HCEC 1CT (cell line): ENCODE measurements at regions not wholly inside any gene's neighbourhood (a gene's known extent, or its start where the extent isn't known, plus 50 kb on each side); places are given as distances from the start of the nearest gene placed in this dataset.
A peak's percentile ranks its signal among the peaks of the same experiment; 100 is the strongest.
"Not testable (repeated sequence)": the region's sequence is repeated elsewhere in the genome, so short reads cannot be mapped to it uniquely, and the experiment has no call there.

Experiments used
- DNase-seq: peaks from one replicate; pipeline ENCODE4 v3.0.0-alpha.2; 2017

DNA sequence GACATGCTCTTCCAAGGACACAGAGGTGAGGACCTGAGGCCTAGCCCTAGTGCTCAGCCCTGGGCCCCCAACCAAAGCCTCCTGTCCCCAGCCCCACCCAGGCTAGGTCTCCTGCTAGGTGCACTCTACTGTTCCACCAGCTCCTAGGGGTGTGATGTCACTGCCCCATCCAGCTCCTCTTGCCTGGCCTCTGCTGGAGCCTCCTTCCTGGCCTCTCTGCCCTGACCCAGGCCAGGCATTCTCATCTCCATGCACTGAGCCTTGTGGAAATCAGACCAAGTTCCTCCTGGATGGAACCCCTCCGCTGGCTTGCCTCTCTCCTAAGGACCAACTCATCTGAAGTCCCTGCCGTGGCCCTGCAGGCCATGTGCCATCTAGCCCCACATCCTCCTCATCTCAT, 156.8 kb downstream of the INHBB start:
- no peak for DNase-seq

GRCh38 chr2:120503206-120503792, 157.4 kb downstream of the INHBB start:
- no peak for DNase-seq

- DNase-seq = peak; percentile 24
Measured at GRCh38 chr2:120503793-120504571, 158.0 kb downstream of the INHBB start.

DNA sequence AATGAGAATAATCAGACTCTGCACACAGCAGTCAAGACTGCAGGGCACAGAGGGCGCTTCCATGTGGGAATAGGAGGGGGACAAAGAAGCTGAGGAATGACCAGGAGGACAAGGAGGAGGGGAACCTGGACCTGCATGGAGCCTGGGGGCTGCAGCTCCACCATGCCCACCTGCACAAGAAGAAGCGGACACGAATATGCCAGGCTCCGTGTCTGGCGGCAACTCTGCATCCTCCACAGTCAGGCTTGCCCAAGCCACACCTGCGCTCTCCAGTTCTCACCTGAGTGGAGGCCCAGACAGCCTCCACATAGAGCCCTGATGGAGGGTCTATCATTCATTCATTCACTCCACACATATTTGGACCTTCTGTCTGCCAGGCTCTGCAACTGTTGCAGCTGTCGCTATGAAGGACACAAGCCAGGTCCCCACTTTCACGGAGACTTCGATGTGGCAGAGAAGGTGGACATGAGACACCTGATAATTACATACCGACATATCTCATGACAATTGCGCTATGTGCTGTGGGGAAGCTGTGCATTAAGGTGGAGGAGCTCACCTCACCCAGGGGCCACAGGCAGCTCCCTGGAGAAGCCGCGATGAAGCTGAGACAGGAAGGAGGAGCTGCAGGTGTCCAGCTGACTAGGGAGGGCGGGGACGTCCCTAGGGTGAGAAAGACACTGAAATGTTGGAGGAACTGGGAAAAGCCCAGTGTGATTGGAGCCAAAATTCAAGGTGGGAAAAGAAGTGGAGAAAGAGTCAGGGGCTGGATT, 159.2 kb downstream of the INHBB start:
- no peak for DNase-seq

DNA sequence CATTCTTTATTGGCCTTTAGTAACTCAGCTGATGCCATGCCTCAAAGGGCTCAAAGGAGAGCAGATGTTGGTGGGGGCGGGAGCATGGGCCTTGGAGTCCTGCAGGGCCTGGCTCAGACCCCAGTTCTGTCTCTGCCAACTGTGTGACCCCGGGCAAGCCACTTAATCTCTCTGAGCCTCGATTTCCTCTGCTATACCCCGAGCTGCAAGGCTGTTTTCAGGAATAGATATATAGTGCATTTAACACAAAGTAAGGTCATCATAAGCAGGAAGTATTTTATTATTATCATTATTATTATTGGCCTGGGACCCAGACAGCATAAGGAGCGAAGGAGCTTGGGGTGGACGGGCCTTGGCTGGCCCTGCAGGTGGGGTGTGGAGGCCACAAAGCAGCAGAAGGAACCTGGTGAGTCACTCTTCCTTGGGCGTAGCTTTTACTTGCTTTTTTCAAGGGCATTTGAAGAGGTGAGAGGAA, 162.7 kb downstream of the INHBB start:
- DNase-seq = no peak

DNA sequence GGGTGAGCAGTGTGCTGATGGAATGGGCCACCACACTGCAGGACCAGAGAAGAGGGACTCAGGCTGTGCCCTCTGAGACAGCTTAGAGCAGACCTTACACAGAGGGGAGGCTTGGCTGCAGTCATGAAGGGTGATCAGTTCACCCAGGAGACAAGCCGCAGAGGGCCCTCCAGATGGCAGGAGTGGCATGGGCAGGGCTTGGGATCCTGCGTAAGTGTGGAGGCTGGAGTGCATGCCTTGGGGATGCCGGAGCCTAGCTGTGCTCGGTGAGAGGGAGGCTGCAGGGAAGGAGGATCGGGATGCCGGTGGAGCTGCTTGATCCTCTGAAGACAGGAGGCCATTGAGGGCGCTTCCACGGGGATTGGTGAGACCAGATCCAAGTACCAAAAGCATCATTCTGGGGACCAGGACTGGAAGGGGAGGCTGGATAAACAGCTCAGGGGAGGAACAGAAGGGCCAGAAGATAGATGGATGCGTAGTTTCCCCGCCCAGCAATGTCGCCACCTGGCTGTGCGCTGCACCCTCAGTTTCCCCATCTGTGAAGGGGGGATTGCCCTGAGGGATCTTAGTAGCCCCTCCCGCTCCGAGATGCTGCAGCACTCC, 163.4 kb downstream of the INHBB start:
- DNase-seq = no peak

- DNase-seq = no peak
Measured at GRCh38 chr2:120509991-120510735, 164.2 kb downstream of the INHBB start.

DNA sequence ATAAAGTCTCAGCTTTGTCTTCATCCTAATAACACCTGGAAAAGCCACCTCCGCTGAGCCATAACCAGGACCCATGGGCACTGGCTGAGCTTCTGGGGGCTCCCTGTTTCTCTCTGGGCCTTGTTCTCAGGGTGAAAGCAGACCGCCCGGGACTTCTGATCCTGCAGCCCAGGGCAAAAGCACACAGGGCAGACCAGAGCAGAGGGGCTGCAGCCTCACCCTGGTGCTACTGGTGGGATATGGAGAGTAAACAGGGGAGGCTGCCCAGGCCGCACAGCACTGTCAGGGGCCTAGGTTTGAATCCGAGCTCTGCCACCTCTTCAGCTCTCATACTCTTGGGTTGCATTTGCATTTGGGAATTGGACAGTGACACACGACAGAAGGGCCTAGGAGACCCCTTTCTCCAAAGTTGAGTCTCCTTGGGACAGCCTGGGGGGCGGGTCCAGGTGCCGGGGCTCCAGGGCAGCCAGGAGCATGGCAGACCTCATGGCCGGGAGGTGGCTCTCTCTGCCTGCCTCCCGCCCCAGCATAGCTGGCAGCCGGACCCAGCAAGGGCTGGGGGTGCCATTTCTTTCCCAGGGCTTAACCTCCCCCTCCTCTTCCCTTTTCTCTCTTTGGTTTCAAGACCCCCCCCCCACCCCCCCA, 164.9 kb downstream of the INHBB start:
- DNase-seq = no peak

DNA sequence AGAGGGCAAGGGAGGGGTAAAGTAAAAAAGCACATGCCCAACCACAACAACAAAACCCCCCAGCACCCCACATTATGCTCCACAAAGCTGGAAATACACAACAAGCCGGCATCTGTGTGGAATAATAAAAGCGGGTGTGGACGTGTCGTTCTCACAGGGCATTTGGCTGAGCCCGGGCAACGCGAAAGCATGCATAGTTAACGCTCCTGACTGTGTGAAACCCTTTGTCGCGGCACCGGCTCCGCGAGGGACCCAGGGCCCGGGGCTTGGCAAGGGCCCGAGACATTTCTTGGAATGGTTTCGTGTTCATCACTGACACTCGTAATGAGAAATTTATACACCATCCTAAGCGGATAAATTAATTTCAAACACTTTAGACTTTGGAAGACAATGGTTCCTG, 165.6 kb downstream of the INHBB start:
- DNase-seq = no peak

GRCh38 chr2:120511947-120512710, 166.2 kb downstream of the INHBB start:
- DNase-seq = no peak

DNA sequence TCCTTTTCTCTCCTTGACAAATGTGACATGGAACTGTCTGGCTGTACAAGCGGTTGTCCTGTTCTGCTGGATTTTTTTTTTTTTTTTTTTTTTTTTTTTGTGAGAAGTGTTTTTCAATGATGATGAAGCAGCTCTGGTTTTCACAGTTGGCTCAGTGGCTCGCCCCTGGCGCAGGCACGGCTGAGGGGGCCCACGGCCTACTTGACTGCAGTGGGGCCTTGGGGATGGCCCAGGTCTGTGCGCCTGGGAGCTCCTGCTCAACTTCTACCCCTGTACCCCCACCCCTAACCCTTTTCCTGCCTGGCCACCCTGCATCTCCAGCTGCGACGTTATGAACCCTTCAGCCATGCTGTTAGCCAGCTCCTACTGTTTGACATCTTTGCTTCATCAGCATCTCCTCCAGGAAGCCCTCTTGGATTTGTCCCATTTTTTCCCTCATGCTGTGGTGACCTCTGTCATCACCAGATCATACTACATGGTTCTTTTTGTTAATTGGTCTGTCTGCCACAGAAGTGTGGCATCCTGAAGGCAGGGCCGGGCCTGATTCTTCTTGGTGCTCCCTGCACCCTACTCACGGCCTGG, 167.9 kb downstream of the INHBB start:
- no peak for DNase-seq

GRCh38 chr2:120514521-120514920, 168.6 kb downstream of the INHBB start:
- no peak for DNase-seq

DNA sequence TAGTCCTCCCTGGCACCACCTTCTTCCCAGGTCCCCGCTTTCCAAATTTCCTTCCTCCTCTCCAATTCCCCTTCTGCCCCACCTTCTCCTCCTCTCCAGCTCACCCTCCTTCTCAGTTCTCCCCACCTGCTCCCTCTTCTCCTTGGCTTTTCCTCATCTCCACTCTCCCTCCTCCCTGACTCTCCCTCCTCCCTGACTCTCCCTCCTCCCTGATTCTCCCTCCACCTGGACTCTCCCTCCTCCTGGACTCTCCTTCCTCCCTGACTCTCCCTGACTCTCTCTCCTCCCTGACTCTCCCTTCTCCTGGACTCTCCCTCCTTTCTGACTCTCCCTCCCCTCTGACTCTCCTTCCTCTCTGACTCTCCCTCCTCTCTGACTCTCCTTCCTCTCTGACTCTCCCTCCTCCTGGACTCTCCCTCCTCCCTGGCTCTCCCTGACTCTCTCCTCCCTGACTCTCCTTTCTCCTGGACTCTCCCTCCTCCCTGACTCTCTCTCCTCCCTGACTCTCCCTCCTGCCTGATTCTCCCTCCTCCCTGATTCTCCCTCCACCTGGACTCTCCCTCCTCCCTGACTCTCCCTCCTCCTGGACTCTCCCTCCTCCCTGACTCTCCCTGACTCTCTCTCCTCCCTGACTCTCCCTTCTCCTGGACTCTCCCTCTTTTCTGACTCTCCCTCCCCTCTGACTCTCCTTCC, 169.3 kb downstream of the INHBB start:
- not testable (repeated sequence) for DNase-seq

DNA sequence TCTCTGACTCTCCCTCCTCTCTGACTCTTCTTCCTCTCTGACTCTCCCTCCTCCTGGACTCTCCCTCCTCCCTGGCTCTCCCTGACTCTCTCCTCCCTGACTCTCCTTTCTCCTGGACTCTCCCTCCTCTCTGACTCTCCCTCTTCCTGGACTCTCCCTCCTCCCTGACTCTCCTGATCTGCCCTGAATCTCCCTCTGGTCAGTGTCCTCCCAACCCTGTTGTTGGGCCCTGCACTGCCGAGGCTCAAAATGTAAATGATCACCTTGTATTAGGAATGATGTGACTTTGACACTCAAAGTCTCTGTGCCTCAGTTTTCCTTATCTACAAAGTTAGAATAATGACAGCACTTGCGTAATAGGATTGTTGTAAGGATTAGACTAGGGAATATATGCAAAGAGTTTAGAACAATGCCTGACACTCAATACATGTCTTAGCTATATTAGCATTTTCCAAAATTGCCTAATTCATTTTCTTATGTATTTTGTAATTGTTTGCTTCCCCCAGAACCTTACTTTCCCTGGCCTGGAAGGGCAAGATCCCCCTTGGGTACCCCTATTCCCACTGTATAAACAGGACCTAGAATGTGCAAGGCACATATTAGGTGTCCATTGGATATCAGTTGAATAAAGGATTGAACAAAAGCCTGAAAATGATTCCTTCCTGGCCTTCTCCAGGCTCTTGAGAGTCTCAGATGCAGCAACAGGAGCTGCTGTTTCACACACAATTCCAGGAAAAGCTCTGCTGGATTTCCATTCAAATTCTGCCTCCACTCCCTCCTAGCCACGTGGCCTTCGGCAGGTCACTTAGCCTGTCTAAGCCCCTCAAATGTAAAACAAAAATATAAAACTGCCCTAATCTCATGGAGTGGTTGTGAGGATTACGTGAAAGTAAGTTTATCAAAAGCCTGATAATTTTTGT, 170.1 kb downstream of the INHBB start:
- no peak for DNase-seq

DNA sequence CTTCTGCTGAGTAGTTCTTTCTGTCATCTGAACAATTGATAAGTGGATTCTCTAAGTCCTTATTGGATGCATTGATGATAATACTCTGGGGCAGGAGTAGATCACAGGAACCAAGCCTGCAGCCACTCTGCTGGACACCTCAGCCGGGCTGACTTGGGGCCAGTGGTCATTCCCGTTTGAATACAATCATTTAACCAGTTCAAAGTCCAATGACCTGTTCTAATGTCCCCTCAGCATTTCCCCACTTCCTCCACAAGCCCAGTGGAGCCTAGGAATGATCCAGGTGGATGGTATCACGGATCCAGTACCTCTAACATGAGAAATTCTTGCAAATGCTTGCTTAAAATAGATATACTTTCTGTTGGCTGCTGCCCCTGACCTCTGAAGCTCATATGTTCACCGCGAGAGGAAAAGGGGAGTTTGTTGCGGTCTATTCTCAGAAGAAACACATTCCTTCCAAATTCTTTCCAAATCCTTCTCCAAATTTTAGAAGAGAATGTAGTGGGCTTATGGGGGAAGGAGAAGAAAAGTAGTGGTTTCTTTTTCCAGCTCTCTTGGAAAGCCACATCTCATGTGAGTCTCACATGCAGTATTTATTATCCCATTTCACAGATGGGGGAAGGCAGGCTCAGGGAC, 170.9 kb downstream of the INHBB start:
- DNase-seq = peak; percentile 13

DNA sequence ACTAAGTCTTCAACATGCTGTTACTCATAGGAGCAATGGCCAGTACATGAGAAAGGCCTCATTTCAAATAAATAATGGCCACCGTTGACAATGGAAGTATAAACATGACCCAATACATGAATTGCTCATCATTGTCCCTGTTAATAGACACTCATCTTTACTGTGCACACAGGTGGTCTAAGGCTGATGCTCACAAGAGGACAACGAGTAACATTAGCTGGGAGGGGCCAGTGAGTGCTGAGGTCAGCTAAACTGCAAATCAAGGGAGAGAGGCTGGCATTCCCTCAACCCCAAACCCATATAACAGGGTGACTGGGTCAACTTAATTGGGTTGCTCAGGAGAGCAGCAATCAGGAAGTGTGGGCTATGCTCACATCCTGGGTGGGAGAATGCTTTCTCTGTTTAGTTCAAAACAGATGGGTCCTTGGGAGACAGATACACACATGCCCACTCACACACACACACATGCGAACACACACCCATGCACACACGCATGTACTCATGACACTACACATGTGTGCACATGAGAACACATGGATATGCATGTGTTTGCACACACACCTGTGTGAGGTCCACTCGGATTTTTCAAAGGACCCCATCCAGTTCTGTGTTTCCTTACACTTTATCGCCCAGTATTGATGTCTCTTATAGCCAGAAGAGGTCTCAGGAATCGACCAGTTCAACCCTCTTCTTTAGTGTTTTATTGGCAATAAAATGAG, 172.0 kb downstream of the INHBB start:
- no peak for DNase-seq

DNA sequence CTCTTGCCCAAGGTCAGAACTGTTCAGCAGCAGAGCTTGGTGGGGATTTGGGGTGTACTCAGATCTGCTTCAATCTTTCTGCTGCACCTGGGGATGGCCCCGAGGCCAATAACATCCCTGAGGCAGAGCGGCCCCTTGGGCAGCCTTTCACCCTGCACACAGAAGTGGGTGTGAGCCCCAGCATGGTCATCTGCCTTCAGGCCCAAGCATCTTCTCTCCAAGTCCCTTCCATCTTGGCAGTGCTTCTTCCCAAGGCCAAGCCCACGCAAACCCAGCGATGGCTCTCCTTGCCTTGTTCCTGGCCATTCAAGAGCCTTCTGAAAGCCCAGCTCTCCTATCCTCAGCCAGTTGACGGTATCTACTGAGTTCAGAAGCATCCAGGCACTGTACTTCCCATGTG, 172.9 kb downstream of the INHBB start:
- no peak for DNase-seq

DNA sequence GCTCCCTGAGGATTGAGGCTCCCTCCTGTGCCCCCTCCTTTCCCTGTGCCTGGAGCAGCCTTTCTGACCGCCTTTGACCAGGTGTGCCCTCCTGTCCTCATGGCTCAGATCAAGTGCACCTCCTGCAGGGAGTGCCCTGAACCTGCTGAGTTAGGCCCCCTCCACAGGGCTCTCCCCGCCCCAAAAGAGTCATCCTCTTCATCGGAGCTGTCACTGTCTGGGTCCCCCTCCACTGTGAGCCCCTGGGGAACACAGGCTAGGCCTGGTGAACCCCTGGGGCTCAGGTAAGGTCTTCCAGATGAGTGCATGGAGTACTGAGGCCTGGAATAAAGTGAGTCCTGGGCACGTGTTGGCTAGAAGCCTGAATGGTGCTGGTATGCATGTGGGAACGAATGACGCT, 173.5 kb downstream of the INHBB start:
- DNase-seq = no peak
